EL (cell line): ENCODE measurements at regions not wholly inside any gene's neighbourhood (a gene's known extent, or its start where the extent isn't known, plus 50 kb on each side); places are given as distances from the start of the nearest gene placed in this dataset.
"Not testable (repeated sequence)": the region's sequence is repeated elsewhere in the genome, so short reads cannot be mapped to it uniquely, and the experiment has no call there.

Source experiments
- DNase-seq: peaks from one replicate; pipeline ENCODE4 v3.0.0-alpha.2; 2016

DNA sequence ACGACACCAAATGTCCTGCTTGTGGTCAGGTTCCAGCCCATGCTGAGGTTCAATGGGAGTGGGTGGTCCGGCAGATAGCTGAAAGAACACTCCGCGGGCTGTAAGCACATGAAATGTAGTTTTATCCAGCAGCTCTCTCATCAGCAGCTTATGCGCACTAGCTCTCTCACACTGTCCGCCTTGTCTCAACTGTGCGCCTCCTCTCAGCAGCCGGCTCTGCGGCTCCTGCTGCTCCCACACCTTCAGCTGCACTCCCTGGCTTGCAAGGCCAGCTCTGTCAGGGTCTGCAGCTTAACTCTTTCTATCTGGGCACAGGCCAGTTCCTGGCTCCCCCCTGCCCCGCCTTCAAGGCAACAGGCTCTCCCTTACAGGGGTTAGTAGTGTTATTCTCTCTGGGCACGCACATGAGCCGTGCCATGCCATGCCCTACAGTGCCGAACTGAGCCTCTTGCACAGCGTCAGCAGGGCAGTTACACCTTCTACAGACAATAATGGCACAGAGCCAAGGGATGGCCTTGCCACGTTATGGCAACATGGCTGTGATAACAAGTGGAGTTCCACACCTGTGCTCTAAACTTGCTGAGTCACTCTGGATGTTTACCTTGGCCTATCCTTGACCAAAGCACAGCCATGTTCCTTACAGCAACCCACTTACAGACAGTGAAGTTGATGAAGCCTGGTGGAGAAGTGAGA lies 84.0 kb upstream of the LRFN2 start:
- no peak for DNase-seq

DNA sequence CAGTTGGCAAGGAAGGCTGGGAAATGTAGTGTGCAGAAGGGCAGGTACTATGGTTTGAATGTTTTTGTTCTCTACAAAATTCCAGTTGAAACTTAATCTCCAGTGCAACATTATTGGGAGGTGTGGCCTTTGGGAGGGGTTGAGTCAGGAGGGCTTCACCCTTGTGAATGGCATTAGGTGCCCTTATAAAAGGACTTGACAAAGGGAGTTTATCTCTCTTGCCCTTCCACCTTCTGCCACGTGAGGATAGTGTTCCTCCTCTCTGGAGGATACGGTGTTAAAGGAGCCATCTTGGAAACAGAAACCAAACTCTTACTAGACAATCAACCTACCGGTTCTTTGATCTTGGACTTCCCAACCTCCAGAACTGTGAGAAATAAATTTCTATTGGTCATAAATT lies 82.2 kb upstream of the LRFN2 start:
- no peak for DNase-seq

DNA sequence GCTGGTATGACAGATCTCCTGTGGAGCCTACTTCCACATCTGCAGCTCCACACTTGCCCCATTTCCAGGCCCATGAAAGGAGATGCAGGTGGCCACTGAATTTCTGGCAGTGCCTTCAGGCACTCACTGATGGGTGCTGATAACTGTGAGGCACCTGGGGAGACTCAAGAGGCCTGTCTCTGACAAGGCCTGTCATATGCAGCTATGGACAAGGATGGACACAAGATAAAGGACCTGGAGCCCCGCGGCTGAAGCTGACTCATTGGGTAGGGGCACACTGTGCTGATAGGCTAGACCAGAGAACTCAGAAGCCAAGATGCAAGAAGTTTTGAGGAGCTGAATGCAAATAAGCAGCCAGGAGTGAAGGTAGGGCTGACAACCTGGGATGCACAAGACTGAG lies 81.0 kb upstream of the LRFN2 start:
- DNase-seq = no peak

DNA sequence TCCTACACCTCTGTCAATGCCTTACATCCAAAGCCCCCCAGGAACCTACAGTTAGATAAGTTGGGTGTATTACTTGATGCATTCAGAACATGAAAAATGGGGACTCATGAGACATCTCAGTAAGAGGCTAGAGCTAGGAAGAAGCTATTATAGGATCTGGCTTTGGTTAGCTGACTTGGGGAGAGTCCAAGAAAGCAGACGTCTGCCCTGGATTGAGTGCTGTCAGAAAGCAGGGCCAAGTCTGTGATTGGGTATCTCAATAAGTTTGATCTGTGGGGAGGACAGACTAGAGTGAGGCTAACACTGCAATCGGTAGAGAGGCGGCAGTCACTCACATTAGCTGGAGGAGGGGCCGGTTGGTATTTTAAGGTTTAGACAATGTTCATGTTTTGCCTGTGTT lies 79.4 kb upstream of the LRFN2 start:
- no peak for DNase-seq

DNA sequence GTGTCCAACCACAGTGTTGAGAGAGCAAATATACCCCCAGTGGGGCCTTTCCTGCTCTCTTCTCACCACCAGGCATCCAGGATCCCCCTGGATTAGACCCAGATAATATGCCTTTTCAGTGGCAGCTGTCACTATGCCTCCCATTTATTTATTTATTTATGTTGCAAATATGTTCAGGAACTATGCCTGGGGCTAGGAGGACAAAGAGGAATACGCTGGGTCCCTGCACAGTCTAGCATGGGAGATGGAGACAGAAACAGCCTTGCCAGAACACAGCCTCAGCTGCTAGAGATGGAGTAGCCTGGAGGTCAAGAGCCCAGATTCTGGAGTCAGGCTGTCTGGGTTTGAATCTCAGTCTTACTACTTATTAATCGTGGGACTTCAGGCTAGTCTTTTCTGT lies 74.6 kb upstream of the LRFN2 start:
- no peak for DNase-seq

DNA sequence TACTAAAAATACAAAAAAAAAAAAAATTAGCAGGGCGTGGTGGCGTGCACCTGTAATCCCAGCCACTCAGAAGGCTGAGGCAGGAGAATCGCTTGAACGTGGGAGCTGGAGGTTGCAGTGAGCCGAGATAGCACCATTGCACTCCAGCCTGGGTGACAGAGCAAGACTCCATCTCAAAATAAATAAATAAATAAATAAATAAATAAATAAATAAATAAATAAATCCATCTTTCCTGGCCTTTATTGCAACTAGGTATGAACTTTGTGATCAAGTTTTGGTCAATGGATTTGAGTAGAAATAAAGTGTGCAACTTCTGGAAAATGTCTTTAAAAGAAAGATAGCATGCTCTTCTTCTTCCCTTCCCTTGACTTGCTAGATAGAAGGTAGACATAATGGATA lies 69.6 kb upstream of the LRFN2 start:
- DNase-seq = not testable (repeated sequence)

DNA sequence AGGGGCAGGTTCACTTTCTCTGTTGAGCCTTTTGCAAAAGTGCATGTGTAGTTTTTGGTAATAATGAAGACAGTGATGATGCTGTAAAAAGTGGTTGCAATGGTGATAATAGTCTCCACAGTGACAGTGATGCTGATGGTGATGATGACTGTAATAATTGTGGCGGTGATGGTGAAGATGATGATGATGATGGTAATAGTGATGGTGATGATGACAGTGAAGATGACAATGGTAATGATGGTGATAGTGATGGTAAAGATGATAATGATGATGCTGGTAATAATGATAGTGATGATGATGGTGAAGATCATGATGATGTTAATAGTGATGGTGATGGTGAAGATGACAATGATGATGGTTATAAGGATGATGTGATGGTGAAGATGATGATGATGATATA lies 67.7 kb upstream of the LRFN2 start:
- DNase-seq = no peak

DNA sequence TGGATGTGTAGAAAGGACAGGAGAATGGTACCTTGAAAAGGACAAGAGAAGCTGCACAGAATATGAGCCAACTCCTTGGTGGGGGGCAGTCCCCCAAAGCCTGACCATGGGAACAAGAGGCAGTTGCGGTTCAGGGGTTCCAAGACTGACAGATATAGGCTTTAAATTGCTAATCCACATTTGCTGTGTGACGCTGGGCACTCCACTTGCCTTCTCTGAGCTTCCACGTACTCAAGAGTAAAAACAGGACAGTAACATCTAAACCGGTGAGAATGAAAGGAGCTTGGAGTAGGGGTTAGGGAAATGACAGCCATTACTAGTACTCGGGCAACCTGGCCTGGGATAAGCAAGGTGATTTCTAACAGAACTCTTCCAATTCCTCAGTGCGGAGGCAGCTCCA lies 57.9 kb upstream of the LRFN2 start:
- DNase-seq = no peak

DNA sequence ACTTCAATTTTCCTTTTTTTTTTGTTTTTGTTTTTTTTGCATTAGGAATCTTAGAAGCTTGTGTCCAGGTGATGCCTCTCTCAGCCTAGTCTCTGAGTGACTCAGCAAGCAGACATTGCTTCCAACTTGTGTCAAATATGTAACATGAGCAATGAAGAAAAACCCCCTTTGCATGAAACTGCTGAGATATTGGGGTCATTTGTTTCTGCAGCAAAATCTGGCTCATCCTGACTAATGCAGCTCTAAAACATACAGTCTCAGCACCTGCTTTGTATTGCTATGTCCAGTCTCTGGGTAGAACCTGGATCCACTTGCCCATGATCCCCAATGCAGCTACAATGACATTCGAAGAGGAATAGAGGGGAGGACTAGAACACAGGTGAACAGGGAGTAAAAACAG lies 55.7 kb upstream of the LRFN2 start:
- no peak for DNase-seq

DNA sequence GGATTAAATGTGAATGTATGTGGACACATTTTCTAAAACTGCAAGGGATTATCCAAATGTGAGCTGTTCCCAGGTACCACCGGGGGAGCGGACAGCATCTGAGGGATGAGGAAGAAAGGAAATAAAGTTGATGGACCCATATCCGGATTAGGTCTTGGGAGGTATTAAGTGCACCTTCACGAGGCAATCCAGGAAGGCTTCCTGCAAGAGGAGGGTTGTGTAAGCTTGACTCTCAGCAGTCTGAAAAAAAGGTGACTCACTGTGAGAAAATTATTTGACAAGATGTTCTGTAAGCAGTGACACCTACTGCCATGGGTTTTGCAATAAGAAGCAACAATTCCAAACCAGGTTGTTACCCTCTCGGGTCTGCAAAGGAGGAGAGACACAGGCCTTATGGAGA lies 55.0 kb upstream of the LRFN2 start:
- no peak for DNase-seq

DNA sequence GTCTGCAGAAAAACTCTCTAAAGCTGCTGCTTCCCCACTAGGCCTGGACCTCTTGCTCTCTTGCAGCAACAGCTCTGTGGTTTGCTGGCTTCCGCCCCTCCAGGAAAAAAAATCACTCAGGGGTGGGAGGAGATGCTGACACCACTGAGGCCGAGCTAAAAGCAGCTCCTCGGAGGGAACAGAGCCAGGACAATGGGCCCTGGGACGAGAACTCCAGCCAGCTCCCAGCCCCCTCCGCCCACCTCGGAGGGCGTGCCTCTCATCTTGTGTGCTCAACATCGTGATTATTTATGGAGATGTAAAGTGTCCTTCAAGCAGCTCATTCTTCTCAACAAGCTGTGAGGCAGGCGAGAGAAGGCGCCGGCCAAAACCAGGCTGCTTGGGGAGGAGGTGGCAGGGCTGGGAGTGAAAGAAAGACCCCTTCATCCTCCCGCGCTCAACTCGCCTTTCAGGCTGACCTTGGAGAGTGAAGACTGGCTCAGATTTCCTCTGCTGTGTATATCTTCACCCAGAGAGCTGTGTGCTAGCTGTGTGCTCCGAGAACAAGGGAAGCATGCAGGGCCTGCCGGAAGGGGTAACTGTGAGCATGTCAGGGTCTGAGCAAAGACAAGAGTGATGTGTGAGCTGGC lies 53.5 kb upstream of the LRFN2 start:
- DNase-seq = no peak
